Esophagus muscularis mucosa (tissue), 4 donors: ENCODE measurements at regions not wholly inside any gene's neighbourhood (a gene's known extent, or its start where the extent isn't known, plus 50 kb on each side); places are given as distances from the start of the nearest gene placed in this dataset.

Experiments
- DNase-seq: peaks from one replicate; pipeline ENCODE4 v3.0.0-alpha.2; 2017; ENCODE audit errors: extremely low spot score
- H3K27ac ChIP-seq, 4 donors: fragments of 200-600 bp; sonication (generic); replicated peaks in 1 of 4; 1 replicate in 3 of 4; 2 replicates in 1 of 4; pipeline ENCODE4 v1.5.1; 2016 to 2019; ENCODE audit warnings: mild to moderate bottlenecking in 1 of 4
- H3K27me3 ChIP-seq, 4 donors: fragments of 200-600 bp; sonication (generic); one replicate each; pipeline versions ENCODE4 v1.5.1 to v1.6.0; 2016 to 2019
- H3K36me3 ChIP-seq, 4 donors: fragments of 200-600 bp; sonication (generic); one replicate each; pipeline ENCODE4 v1.5.1; 2016 to 2019
- H3K4me1 ChIP-seq, 4 donors: fragments of 200-600 bp; sonication (generic); one replicate each; pipeline ENCODE4 v1.5.1; 2016 to 2019
- H3K4me3 ChIP-seq, 4 donors: fragments of 200-600 bp; sonication (generic); 1 replicate in 2 of 4; 2 replicates in 2 of 4; pipeline ENCODE4 v1.5.1; 2016 to 2019; ENCODE audit warnings: mild to moderate bottlenecking in 4 of 4, moderate library complexity in 1 of 4
- H3K9me3 ChIP-seq, 4 donors: fragments of 200-600 bp; sonication (generic); 1 replicate in 3 of 4; 2 replicates in 1 of 4; pipeline ENCODE4 v1.5.1; 2016 to 2019
- CTCF ChIP-seq, 3 experiments: fragments of 200-600 bp in 2 of 3; fragments of 450-650 bp in 1 of 3; sonication (generic) in 2 of 3; IDR thresholded peaks; one replicate each; pipeline ENCODE4 v1.5.1; 2017 to 2019; ENCODE audit warnings: antibody characterized with exemption in 3 of 3, mild to moderate bottlenecking in 2 of 3, moderate library complexity in 1 of 3
- EP300 ChIP-seq: sonication (generic); formaldehyde crosslinking; IDR thresholded peaks from one replicate; pipeline ENCODE4 v1.6.1; 2017; ENCODE audit warnings: antibody characterized with exemption
- POLR2A ChIP-seq: fragments of 450-650 bp; IDR thresholded peaks from one replicate; pipeline ENCODE4 v1.6.1; 2017; ENCODE audit warnings: antibody characterized with exemption, moderate library complexity, mild to moderate bottlenecking, low read depth
- POLR2AphosphoS5 ChIP-seq, 2 donors: sonication (generic); formaldehyde crosslinking; IDR thresholded peaks; one replicate each; pipeline ENCODE4 v1.6.1; 2017; ENCODE audit warnings: antibody characterized with exemption in 2 of 2
- WGBS: methylation state at CpG from one replicate; pipeline ENCODE4 v1.1.5; 2018; 5-methylcytosine and 5-hydroxymethylcytosine counted together
- intact Hi-C: fragments of 100-400 bp; cut with DNase I; formaldehyde crosslinking; loops from one replicate; pipeline ENCODE4 v1.15.1; 2023

- 92% methylated on average over 1 of the region's 1 CpG for WGBS
These were observed 271.6 kb downstream of the DTHD1 start for GRCh38 chr4:36553029-36553428.

GRCh38 chr4:36553453-36553852, 272.0 kb downstream of the DTHD1 start:
- no peak overlapping the region for H3K4me3 ChIP-seq
- H3K36me3 ChIP-seq: no peaks in the 10 kb centered on the region
- TF ChIP-seq POLR2A (no peak), CTCF (IDR thresholded peaks at IDR 0.05) (no peak), EP300 (no peak), POLR2AphosphoS5 (IDR thresholded peaks at IDR 0.05) (no peak)
- H3K27me3 ChIP-seq: no peaks in the 10 kb centered on the region
- H3K27ac ChIP-seq: no peak overlapping the region
- DNase-seq: no peak
- intact Hi-C loops: no loop called here
- H3K9me3 ChIP-seq: no peaks in the 10 kb centered on the region
- WGBS: 80% methylated on average over 3 of the region's 3 CpGs
- H3K4me1 ChIP-seq: no peaks in the 10 kb centered on the region

More at GRCh38 chr4:36553029-36553428, 271.6 kb downstream of the DTHD1 start:
- intact Hi-C loops: no loop called here
- TF ChIP-seq POLR2A: no peak
- TF ChIP-seq CTCF (IDR thresholded peaks at IDR 0.05): no peak
- TF ChIP-seq POLR2AphosphoS5 (IDR thresholded peaks at IDR 0.05): no peak
- Histone ChIP-seq H3K27me3 (no peaks in the 10 kb centered on the region), H3K36me3 (no peaks in the 10 kb centered on the region), H3K4me1 (no peaks in the 10 kb centered on the region), H3K9me3 (no peaks in the 10 kb centered on the region), H3K4me3 (no peak overlapping the region), H3K27ac (no peak overlapping the region)
- DNase-seq: no peak

GRCh38 chr4:36556984-36557383, 275.6 kb downstream of the DTHD1 start:
- Histone ChIP-seq H3K27ac (no peak overlapping the region), H3K27me3 (no peaks in the 10 kb centered on the region), H3K36me3 (no peaks in the 10 kb centered on the region), H3K4me3 (no peak overlapping the region), H3K4me1 (no peaks in the 10 kb centered on the region), H3K9me3 (no peaks in the 10 kb centered on the region)
- intact Hi-C loops: no loop called here
- TF ChIP-seq POLR2AphosphoS5 (IDR thresholded peaks at IDR 0.05) (no peak), POLR2A (no peak), EP300 (no peak), CTCF (IDR thresholded peaks at IDR 0.05) (no peak)
- DNase-seq: no peak

GRCh38 chr4:36568575-36568974, 287.2 kb downstream of the DTHD1 start:
- no peak overlapping the region for H3K4me3 ChIP-seq
- H3K9me3 ChIP-seq: no peaks in the 10 kb centered on the region
- TF ChIP-seq CTCF (IDR thresholded peaks at IDR 0.05): no peak
- TF ChIP-seq EP300: no peak
- TF ChIP-seq POLR2AphosphoS5 (IDR thresholded peaks at IDR 0.05): no peak
- no peak for TF ChIP-seq POLR2A
- H3K36me3 ChIP-seq: no peaks in the 10 kb centered on the region
- intact Hi-C loops: no loop called here
- WGBS: 67% methylated on average over 3 of the region's 3 CpGs
- no peaks in the 10 kb centered on the region for H3K27me3 ChIP-seq
- no peaks in the 10 kb centered on the region for H3K4me1 ChIP-seq
- DNase-seq: no peak
- H3K27ac ChIP-seq: no peak overlapping the region

GRCh38 chr4:36573441-36573840, 292.0 kb downstream of the DTHD1 start:
- intact Hi-C loops: no loop called here
- no peak overlapping the region for H3K4me3 ChIP-seq
- DNase-seq: no peak
- H3K36me3 ChIP-seq: no peaks in the 10 kb centered on the region
- WGBS: 92% methylated on average over 4 of the region's 4 CpGs
- no peak for TF ChIP-seq CTCF (IDR thresholded peaks at IDR 0.05)
- TF ChIP-seq EP300: no peak
- no peak for TF ChIP-seq POLR2A
- no peak for TF ChIP-seq POLR2AphosphoS5 (IDR thresholded peaks at IDR 0.05)
- H3K27me3 ChIP-seq: no peaks in the 10 kb centered on the region
- H3K27ac ChIP-seq: no peak overlapping the region
- H3K4me1 ChIP-seq: no peaks in the 10 kb centered on the region
- peaks cover 0 to 18% (median 10%) of the 10 kb centered on the region in 4 donors for H3K9me3 ChIP-seq
